IgD-negative memory B cell (primary cell): ENCODE measurements at regions not wholly inside any gene's neighbourhood (a gene's known extent, or its start where the extent isn't known, plus 50 kb on each side); places are given as distances from the start of the nearest gene placed in this dataset.
"Not testable (repeated sequence)": the region's sequence is repeated elsewhere in the genome, so short reads cannot be mapped to it uniquely, and the experiment has no call there.

Experiments used
- H3K27ac Mint-ChIP-seq, 3 donors: one replicate each; pipeline ENCODE4 v1.8.0; 2020 to 2022; ENCODE audit warnings: mild to moderate bottlenecking in 3 of 3, mixed read lengths in 3 of 3, moderate library complexity in 1 of 3
- H3K27me3 Mint-ChIP-seq: one replicate; pipeline ENCODE4 v1.8.0; 2021; ENCODE audit warnings: mixed read lengths
- H3K36me3 Mint-ChIP-seq: one replicate; pipeline ENCODE4 v1.8.0; 2020; ENCODE audit warnings: mild to moderate bottlenecking, mixed read lengths
- H3K4me1 Mint-ChIP-seq, 3 donors: one replicate each; pipeline ENCODE4 v1.8.0; 2020 to 2022; ENCODE audit warnings: mixed read lengths in 3 of 3, mild to moderate bottlenecking in 1 of 3
- H3K4me3 Mint-ChIP-seq, 4 donors: one replicate each; pipeline ENCODE4 v1.8.0; 2020 to 2022; ENCODE audit warnings: mild to moderate bottlenecking in 4 of 4, mixed read lengths in 4 of 4, moderate library complexity in 3 of 4
- H3K9me3 Mint-ChIP-seq, 3 donors: one replicate each; pipeline ENCODE4 v1.8.0; 2020 to 2021; ENCODE audit warnings: mixed read lengths in 3 of 3, mild to moderate bottlenecking in 1 of 3

GRCh38 chr5:142542078-142542477 is 143.8 kb downstream of the FGF1 start:
- Mint-ChIP-seq H3K4me1 (no peaks in the 10 kb centered on the region), H3K36me3 (no peaks in the 10 kb centered on the region), H3K4me3 (no peak overlapping the region), H3K27ac (no peak overlapping the region), H3K9me3 (no peaks in the 10 kb centered on the region), H3K27me3 (peaks cover 20% of the 10 kb centered on the region)

GRCh38 chr5:142540922-142541422 is 144.9 kb downstream of the FGF1 start:
- H3K9me3 Mint-ChIP-seq: no peaks in the 10 kb centered on the region

GRCh38 chr5:142539154-142539740 is 146.6 kb downstream of the FGF1 start:
- Mint-ChIP-seq H3K27ac (no peak overlapping the region), H3K4me1 (no peaks in the 10 kb centered on the region), H3K9me3 (peaks cover 0 to 4% (median 0%) of the 10 kb centered on the region in 3 donors), H3K4me3 (no peak overlapping the region), H3K27me3 (peaks cover 16% of the 10 kb centered on the region), H3K36me3 (no peaks in the 10 kb centered on the region)

More at GRCh38 chr5:142540922-142541422, 144.9 kb downstream of the FGF1 start:
- peaks cover 20% of the 10 kb centered on the region for H3K27me3 Mint-ChIP-seq
- peak overlapping the region in 1 of 3 donors; percentile 4 for H3K27ac Mint-ChIP-seq
- no peaks in the 10 kb centered on the region for H3K36me3 Mint-ChIP-seq
- H3K4me1 Mint-ChIP-seq: no peaks in the 10 kb centered on the region
- H3K4me3 Mint-ChIP-seq: no peak overlapping the region

- Mint-ChIP-seq H3K27ac (no peak overlapping the region), H3K4me3 (no peak overlapping the region), H3K36me3 (no peaks in the 10 kb centered on the region), H3K4me1 (no peaks in the 10 kb centered on the region), H3K27me3 (peaks cover 14% of the 10 kb centered on the region), H3K9me3 (peaks cover 0 to 4% (median under 1%) of the 10 kb centered on the region in 3 donors)
Observed at GRCh38 chr5:142537938-142538337, 148.0 kb downstream of the FGF1 start.

GRCh38 chr5:142532781-142533176 is 153.1 kb downstream of the FGF1 start:
- Mint-ChIP-seq H3K27me3 (peaks cover 3% of the 10 kb centered on the region), H3K4me1 (peaks cover 2 to 4% (median 3%) of the 10 kb centered on the region in 3 donors), H3K36me3 (no peaks in the 10 kb centered on the region), H3K4me3 (no peak overlapping the region), H3K9me3 (peaks cover 0 to 4% (median 2%) of the 10 kb centered on the region in 3 donors), H3K27ac (no peak overlapping the region)

GRCh38 chr5:142531977-142532780 is 153.7 kb downstream of the FGF1 start:
- peaks cover 0 to 4% (median 2%) of the 10 kb centered on the region in 3 donors for H3K9me3 Mint-ChIP-seq
- H3K4me3 Mint-ChIP-seq: no peak overlapping the region
- H3K36me3 Mint-ChIP-seq: no peaks in the 10 kb centered on the region
- peaks cover 3% of the 10 kb centered on the region for H3K27me3 Mint-ChIP-seq
- peaks cover 4 to 9% (median 5%) of the 10 kb centered on the region in 3 donors for H3K4me1 Mint-ChIP-seq
- H3K27ac Mint-ChIP-seq: no peak overlapping the region

- Mint-ChIP-seq H3K4me3 (no peak overlapping the region), H3K4me1 (peaks cover 4 to 9% (median 5%) of the 10 kb centered on the region in 3 donors), H3K27me3 (peaks cover 3% of the 10 kb centered on the region), H3K27ac (peak overlapping the region in 1 of 3 donors; percentile 28), H3K9me3 (peaks cover 0 to 4% (median 2%) of the 10 kb centered on the region in 3 donors), H3K36me3 (no peaks in the 10 kb centered on the region)
Observed at GRCh38 chr5:142530904-142531303, 155.0 kb downstream of the FGF1 start.

- peaks cover 4 to 9% (median 5%) of the 10 kb centered on the region in 3 donors for H3K4me1 Mint-ChIP-seq
- H3K36me3 Mint-ChIP-seq: no peaks in the 10 kb centered on the region
- H3K9me3 Mint-ChIP-seq: peaks cover 0 to 2% (median 1%) of the 10 kb centered on the region in 3 donors
- no peak overlapping the region for H3K27ac Mint-ChIP-seq
- peaks cover 3% of the 10 kb centered on the region for H3K27me3 Mint-ChIP-seq
- H3K4me3 Mint-ChIP-seq: no peak overlapping the region
Observed at GRCh38 chr5:142529626-142530278, 156.1 kb downstream of the FGF1 start.

- Mint-ChIP-seq H3K9me3 (peaks cover 0 to 3% (median 0%) of the 10 kb centered on the region in 3 donors), H3K4me1 (peaks cover 4 to 9% (median 5%) of the 10 kb centered on the region in 3 donors), H3K27ac (no peak overlapping the region), H3K4me3 (no peak overlapping the region), H3K27me3 (no peaks in the 10 kb centered on the region), H3K36me3 (no peaks in the 10 kb centered on the region)
Observed at GRCh38 chr5:142527664-142528295, 158.1 kb downstream of the FGF1 start.

- Mint-ChIP-seq H3K36me3 (no peaks in the 10 kb centered on the region), H3K27me3 (no peaks in the 10 kb centered on the region), H3K4me1 (peaks cover 4 to 9% (median 5%) of the 10 kb centered on the region in 3 donors), H3K4me3 (no peak overlapping the region), H3K9me3 (peaks cover 0 to 3% (median 0%) of the 10 kb centered on the region in 3 donors), H3K27ac (no peak overlapping the region)
Observed at GRCh38 chr5:142527234-142527633, 158.7 kb downstream of the FGF1 start.

GRCh38 chr5:142522983-142523382 is 162.9 kb downstream of the FGF1 start:
- Mint-ChIP-seq H3K9me3 (peaks cover under 1 to 3% (median 2%) of the 10 kb centered on the region in 3 donors), H3K27me3 (no peaks in the 10 kb centered on the region), H3K4me1 (peaks cover 3 to 7% (median 4%) of the 10 kb centered on the region in 3 donors), H3K27ac (no peak overlapping the region), H3K4me3 (no peak overlapping the region), H3K36me3 (no peaks in the 10 kb centered on the region)

- H3K27ac Mint-ChIP-seq: no peak overlapping the region
- H3K36me3 Mint-ChIP-seq: no peaks in the 10 kb centered on the region
- H3K9me3 Mint-ChIP-seq: peaks cover 2 to 7% (median 3%) of the 10 kb centered on the region in 3 donors
- H3K4me3 Mint-ChIP-seq: no peak overlapping the region
- no peaks in the 10 kb centered on the region for H3K4me1 Mint-ChIP-seq
- H3K27me3 Mint-ChIP-seq: no peaks in the 10 kb centered on the region
Observed at GRCh38 chr5:142521706-142522105, 164.2 kb downstream of the FGF1 start.

GRCh38 chr5:142520885-142521284 is 165.0 kb downstream of the FGF1 start:
- no peaks in the 10 kb centered on the region for H3K36me3 Mint-ChIP-seq
- H3K27ac Mint-ChIP-seq: no peak overlapping the region
- H3K9me3 Mint-ChIP-seq: peaks cover 2 to 14% (median 8%) of the 10 kb centered on the region in 3 donors
- H3K4me3 Mint-ChIP-seq: peak overlapping the region in 2 of 4 donors; percentile 23 to 24
- no peaks in the 10 kb centered on the region for H3K27me3 Mint-ChIP-seq
- no peaks in the 10 kb centered on the region for H3K4me1 Mint-ChIP-seq

- H3K4me1 Mint-ChIP-seq, H3K36me3 Mint-ChIP-seq, H3K27me3 Mint-ChIP-seq, H3K4me3 Mint-ChIP-seq, H3K27ac Mint-ChIP-seq: not testable (repeated sequence)
- peaks cover 2 to 14% (median 8%) of the 10 kb centered on the region in 3 donors for H3K9me3 Mint-ChIP-seq
Observed at GRCh38 chr5:142519913-142520312, 166.0 kb downstream of the FGF1 start.
